ENCODE measurements at regions not wholly inside any gene's neighbourhood (a gene's known extent, or its start where the extent isn't known, plus 50 kb on each side); places are given as distances from the start of the nearest gene placed in this dataset.

DNA sequence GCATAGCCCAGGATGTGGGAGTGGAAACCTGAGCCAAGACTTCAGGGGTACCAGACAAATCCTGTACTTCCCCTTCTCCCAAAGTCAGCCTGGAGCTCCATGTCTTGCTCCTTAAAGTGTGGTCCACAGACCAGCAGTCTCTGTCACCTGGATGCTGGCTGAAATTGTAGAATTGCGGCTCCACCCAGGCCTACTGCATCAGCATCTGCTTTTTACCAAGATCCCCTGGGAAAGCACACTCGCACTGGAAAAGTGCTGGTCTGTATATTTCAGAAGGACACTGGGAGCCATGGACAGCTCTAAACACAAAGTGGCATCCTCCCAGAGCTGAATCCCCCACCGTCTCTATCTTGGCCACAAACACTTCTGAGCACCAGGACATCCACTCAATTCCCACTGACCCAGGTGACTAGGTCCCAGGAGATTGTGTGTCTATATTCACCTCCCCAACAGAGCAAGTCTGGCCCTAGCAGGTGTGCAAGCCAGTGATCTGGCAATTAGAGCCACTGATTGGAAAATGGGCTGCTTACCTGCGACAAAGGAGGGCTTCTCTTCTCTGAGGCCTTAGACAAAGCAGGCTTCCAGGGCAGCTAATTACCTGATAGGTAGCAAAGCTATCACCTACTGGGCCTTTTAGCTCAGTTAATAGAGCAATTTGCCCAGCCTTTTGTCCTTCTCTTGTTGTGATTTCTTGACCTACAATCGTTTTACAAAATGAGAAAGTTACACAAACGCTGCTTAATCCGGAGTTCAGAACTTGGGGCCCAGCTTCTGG lies 443.3 kb downstream of the MN1 start:
- no peaks in the 10 kb centered on the region for H3K36me3 ChIP-seq
- H3K9me3 ChIP-seq (ENCODE audit: severe bottlenecking), result no peaks in the 10 kb centered on the region
- H3K27ac ChIP-seq, result no peak overlapping the region
- H3K27me3 ChIP-seq (ENCODE audit: insufficient read depth, low read depth, severe bottlenecking), result no peaks in the 10 kb centered on the region
- H3K4me3 ChIP-seq (ENCODE audit: low read depth, low read length), result no peak overlapping the region
- DNase-seq, result no peak
- TF ChIP-seq, protein P1, sequence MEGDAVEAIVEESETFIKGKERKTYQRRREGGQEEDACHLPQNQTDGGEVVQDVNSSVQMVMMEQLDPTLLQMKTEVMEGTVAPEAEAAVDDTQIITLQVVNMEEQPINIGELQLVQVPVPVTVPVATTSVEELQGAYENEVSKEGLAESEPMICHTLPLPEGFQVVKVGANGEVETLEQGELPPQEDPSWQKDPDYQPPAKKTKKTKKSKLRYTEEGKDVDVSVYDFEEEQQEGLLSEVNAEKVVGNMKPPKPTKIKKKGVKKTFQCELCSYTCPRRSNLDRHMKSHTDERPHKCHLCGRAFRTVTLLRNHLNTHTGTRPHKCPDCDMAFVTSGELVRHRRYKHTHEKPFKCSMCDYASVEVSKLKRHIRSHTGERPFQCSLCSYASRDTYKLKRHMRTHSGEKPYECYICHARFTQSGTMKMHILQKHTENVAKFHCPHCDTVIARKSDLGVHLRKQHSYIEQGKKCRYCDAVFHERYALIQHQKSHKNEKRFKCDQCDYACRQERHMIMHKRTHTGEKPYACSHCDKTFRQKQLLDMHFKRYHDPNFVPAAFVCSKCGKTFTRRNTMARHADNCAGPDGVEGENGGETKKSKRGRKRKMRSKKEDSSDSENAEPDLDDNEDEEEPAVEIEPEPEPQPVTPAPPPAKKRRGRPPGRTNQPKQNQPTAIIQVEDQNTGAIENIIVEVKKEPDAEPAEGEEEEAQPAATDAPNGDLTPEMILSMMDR (IDR thresholded peaks at IDR 0.05; ENCODE audit: low read depth, low read length), result no peak

DNA sequence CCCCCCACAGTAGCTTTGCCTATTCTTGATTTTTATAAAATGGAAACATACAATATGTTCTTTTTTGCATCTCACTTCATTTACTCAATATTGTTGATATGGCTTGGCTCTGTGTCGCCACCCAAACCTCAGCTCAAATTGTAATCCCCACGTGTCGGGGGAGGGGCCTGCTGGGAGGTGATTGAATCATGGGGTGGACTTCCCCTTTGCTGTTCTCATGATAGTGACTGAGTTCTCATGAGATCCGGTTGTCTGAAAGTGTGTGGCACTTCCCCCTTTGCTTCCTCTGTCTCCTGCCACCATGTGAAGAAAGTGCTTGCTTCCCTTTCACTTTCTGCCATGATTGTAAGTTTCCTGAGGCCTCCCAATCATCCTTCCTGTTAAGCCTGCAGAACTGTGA lies 431.3 kb downstream of the MN1 start:
- no peaks in the 10 kb centered on the region for H3K27me3 ChIP-seq (ENCODE audit: insufficient read depth, low read depth, severe bottlenecking)
- no peak for DNase-seq

DNA sequence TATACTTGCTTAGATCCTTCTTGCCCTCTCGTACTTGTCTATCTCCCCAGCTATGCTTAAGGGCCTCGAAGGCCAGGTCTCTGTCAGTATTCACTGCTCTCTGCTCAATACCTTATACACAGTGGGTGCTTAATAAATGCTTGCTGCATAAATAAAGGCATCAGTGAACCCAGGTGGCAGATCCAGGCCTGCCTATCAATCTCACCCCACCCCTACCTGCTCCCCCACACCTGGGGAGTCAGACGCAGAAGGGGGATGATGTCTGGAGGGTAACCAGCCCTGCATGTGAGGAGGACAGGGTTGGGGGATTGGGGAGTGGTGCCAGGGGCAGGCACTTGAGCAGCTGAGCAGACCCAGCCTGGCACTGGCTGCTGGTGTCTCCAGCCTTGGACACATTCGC lies 430.6 kb downstream of the MN1 start:
- no peaks in the 10 kb centered on the region for H3K27me3 ChIP-seq (ENCODE audit: insufficient read depth, low read depth, severe bottlenecking)
- H3K36me3 ChIP-seq, result no peaks in the 10 kb centered on the region
- TF ChIP-seq, protein P1 (IDR thresholded peaks at IDR 0.05; ENCODE audit: low read depth, low read length), result no peak
- no peak overlapping the region for H3K27ac ChIP-seq
- H3K9me3 ChIP-seq (ENCODE audit: severe bottlenecking), result no peaks in the 10 kb centered on the region
- no peak for DNase-seq
- H3K4me3 ChIP-seq (ENCODE audit: low read depth, low read length), result no peak overlapping the region

More for the DNA sequence above, 431.3 kb downstream of the MN1 start:
- no peaks in the 10 kb centered on the region for H3K9me3 ChIP-seq (ENCODE audit: severe bottlenecking)
- TF ChIP-seq, protein P1 (IDR thresholded peaks at IDR 0.05; ENCODE audit: low read depth, low read length), result no peak
- no peak overlapping the region for H3K4me3 ChIP-seq (ENCODE audit: low read depth, low read length)
- H3K36me3 ChIP-seq, result no peaks in the 10 kb centered on the region
- H3K27ac ChIP-seq, result no peak overlapping the region

DNA sequence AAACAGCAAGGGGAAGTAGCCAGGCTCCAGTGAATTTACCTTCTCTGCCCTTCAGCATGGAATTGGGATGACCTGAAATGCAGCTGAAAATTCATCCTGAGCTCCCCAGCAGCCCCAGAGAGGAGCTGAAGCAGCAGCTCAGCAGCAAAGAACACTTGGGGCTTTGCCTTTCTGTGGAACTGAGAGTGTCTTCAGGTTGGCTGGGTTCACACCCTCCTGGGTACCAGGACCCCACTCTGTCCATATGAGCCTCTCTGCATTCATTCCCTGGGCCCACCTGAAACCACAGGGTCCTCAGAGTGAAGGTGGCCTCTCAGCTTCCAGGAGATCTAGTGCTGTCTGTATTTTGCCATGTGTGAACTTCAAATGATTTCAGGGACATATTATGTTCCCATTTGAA lies 429.2 kb downstream of the MN1 start:
- no peaks in the 10 kb centered on the region for H3K9me3 ChIP-seq (ENCODE audit: severe bottlenecking)
- no peaks in the 10 kb centered on the region for H3K36me3 ChIP-seq
- no peak for DNase-seq
- H3K4me3 ChIP-seq (ENCODE audit: low read depth, low read length), result no peak overlapping the region
- H3K27ac ChIP-seq, result no peak overlapping the region
- H3K27me3 ChIP-seq (ENCODE audit: insufficient read depth, low read depth, severe bottlenecking), result no peaks in the 10 kb centered on the region
- TF ChIP-seq, protein P1 (IDR thresholded peaks at IDR 0.05; ENCODE audit: low read depth, low read length), result no peak

DNA sequence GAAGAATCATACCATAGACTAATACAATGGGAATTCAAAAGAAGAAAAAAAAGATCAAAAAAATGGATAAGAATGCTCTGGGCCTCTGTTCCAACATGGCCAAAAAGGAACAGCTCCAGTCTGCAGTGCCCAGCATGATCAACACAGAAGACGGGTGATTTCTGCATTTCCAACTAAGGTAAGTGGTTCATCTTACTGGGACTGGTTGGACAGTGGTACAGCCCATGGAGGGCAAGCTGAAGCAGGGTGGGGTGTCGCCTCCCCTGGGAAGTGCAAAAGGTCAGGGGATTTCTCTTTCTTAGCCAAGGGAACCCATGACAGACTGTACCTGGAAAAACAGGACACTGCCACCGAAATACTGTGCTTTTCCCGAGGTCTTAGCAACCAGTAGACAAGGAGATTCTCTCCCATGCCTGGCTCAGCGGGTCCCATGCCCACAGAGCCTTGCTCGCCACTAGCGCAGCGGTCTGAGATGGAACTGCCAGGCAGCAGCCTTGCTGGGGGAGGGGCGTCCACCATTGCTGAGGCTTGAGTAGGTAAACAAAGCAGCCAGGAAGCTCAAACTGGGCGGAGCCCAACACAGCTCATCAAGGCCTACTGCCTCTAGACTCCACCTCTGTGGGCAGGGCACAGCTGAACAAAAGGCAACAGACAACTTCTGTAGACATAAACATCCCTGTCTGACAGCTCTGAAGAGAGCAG lies 428.4 kb downstream of the MN1 start:
- no peak for DNase-seq
- no peaks in the 10 kb centered on the region for H3K9me3 ChIP-seq (ENCODE audit: severe bottlenecking)
- H3K27ac ChIP-seq, result no peak overlapping the region
- H3K36me3 ChIP-seq, result no peaks in the 10 kb centered on the region
- TF ChIP-seq, protein P1 (IDR thresholded peaks at IDR 0.05; ENCODE audit: low read depth, low read length), result no peak
- no peaks in the 10 kb centered on the region for H3K27me3 ChIP-seq (ENCODE audit: insufficient read depth, low read depth, severe bottlenecking)
- H3K4me3 ChIP-seq (ENCODE audit: low read depth, low read length), result no peak overlapping the region
